Spleen (tissue), 11 donors: ENCODE measurements at regions not wholly inside any gene's neighbourhood (a gene's known extent, or its start where the extent isn't known, plus 50 kb on each side); places are given as distances from the start of the nearest gene placed in this dataset.

Experiments used
- DNase-seq: peaks from one replicate; pipeline ENCODE4 v3.0.0-alpha.2; 2020
- H3K27ac ChIP-seq, 8 donors: fragments of 200-600 bp; sonication (generic) in 7 of 8; 1 replicate in 4 of 8; 2 replicates in 4 of 8; pipeline versions ENCODE4 v1.5.0 to v1.8.0; 2016 to 2021; ENCODE audit warnings: inconsistent platforms in 4 of 8, mild to moderate bottlenecking in 4 of 8, moderate library complexity in 1 of 8
- H3K27me3 ChIP-seq, 7 donors: fragments of 200-600 bp; sonication (generic) in 6 of 7; replicated peaks in 1 of 7; 1 replicate in 4 of 7; 2 replicates in 3 of 7; pipeline versions ENCODE4 v1.5.0 to v1.8.0; 2016 to 2021; ENCODE audit warnings: inconsistent platforms in 3 of 7, mild to moderate bottlenecking in 1 of 7
- H3K36me3 ChIP-seq, 6 donors: fragments of 200-600 bp; sonication (generic) in 5 of 6; 1 replicate in 4 of 6; 2 replicates in 2 of 6; pipeline versions ENCODE4 v1.5.0 to v1.8.0; 2016 to 2021; ENCODE audit warnings: inconsistent platforms in 2 of 6
- H3K4me1 ChIP-seq, 6 donors: fragments of 200-600 bp; sonication (generic) in 5 of 6; 1 replicate in 3 of 6; 2 replicates in 3 of 6; pipeline versions ENCODE4 v1.5.0 to v1.8.0; 2016 to 2021; ENCODE audit warnings: inconsistent platforms in 3 of 6
- H3K4me3 ChIP-seq, 8 donors: fragments of 200-600 bp; sonication (generic) in 7 of 8; 1 replicate in 4 of 8; 2 replicates in 4 of 8; pipeline versions ENCODE4 v1.5.0 to v1.8.0; 2016 to 2021; ENCODE audit warnings: inconsistent platforms in 4 of 8, mild to moderate bottlenecking in 4 of 8, moderate library complexity in 2 of 8
- H3K9me3 ChIP-seq, 8 donors: fragments of 200-600 bp; sonication (generic) in 7 of 8; 1 replicate in 4 of 8; 2 replicates in 4 of 8; pipeline versions ENCODE4 v1.5.0 to v1.8.0; 2016 to 2021; ENCODE audit warnings: inconsistent platforms in 4 of 8
- CTCF ChIP-seq, 11 experiments: fragments of 200-600 bp in 7 of 11; fragments of 450-650 bp in 4 of 11; sonication (generic) in 4 of 11; IDR thresholded peaks in 8 of 11; conservative IDR thresholded peaks in 3 of 11; 1 replicate in 7 of 11; 2 replicates in 4 of 11; pipeline versions ENCODE4 v1.4.0 to v1.8.0; 2016 to 2021; ENCODE audit warnings: antibody characterized with exemption in 11 of 11, inconsistent platforms in 4 of 11, mild to moderate bottlenecking in 1 of 11
- POLR2A ChIP-seq, 3 donors: fragments of 450-650 bp; IDR thresholded peaks; one replicate each; pipeline ENCODE4 v1.5.1; 2017; ENCODE audit warnings: antibody characterized with exemption in 3 of 3, mild to moderate bottlenecking in 1 of 3
- POLR2AphosphoS5 ChIP-seq, 3 donors: sonication (generic); formaldehyde crosslinking; IDR thresholded peaks; one replicate each; pipeline ENCODE4 v1.5.1; 2017; ENCODE audit warnings: antibody characterized with exemption in 3 of 3
- WGBS, 5 donors: extraction: QIAGEN DNeasy Blood & Tissue Kit in 3 of 5; methylation state at CpG; one replicate each; pipeline versions ENCODE4 v1.1.5 to v1.1.7; 2013 to 2018; 5-methylcytosine and 5-hydroxymethylcytosine counted together
- intact Hi-C: fragments of 100-400 bp; cut with DNase I; formaldehyde crosslinking; loops from one replicate; pipeline ENCODE4 v1.15.0; 2023; ENCODE audit warnings: low total_unique reads
- donor health status: healthy with polysubstance abuse.
- donor health status: DM: no; HTN: no; CAD: no; lungs with moderate emphysema.
- donor health status: DM: no; HTN: no; CAD: no.
- donor health status: Bipolar disorder and iron deficiency.
- donor health status: healthy.
- donor health status: DM: no; HTN: no; CAD: no.
- donor health status: DM: yes; HTN: yes; CAD: no.

- Histone ChIP-seq H3K4me3 (no peak overlapping the region), H3K27me3 (no peaks in the 10 kb centered on the region), H3K36me3 (peaks cover 0 to 13% (median 0%) of the 10 kb centered on the region in 6 donors), H3K9me3 (no peaks in the 10 kb centered on the region), H3K27ac (peak overlapping the region in 7 of 8 donors; percentile 33 to 83 (median 68)), H3K4me1 (peaks cover 33 to 95% (median 67%) of the 10 kb centered on the region in 6 donors)
- no peak for DNase-seq
- no peak for TF ChIP-seq CTCF (IDR thresholded peaks at IDR 0.05 in 8 of 11, conservative IDR thresholded peaks at IDR 0.05 in 3 of 11)
- TF ChIP-seq POLR2A (IDR thresholded peaks at IDR 0.05): no peak
- peak in 2 of 3 donors; percentile 11 to 58 for TF ChIP-seq POLR2AphosphoS5 (IDR thresholded peaks at IDR 0.05)
- intact Hi-C loops: no loop called here
- 24 to 43% (median 25%) methylated on average over 9 of the region's 9 CpGs for WGBS, 5 donors
Measured at GRCh38 chr20:19932170-19932667, 84.9 kb upstream of the NAA20 start.

- Histone ChIP-seq H3K27ac (peak overlapping the region in 7 of 8 donors; percentile 55 to 83 (median 75)), H3K9me3 (no peaks in the 10 kb centered on the region), H3K36me3 (peaks cover 0 to 31% (median 0%) of the 10 kb centered on the region in 6 donors), H3K4me3 (peak overlapping the region in 6 of 8 donors; percentile 8 to 51 (median 24)), H3K27me3 (no peaks in the 10 kb centered on the region), H3K4me1 (peaks cover 41 to 99% (median 76%) of the 10 kb centered on the region in 6 donors)
- 23 to 35% (median 27%) methylated on average over 13 of the region's 13 CpGs for WGBS, 5 donors
- TF ChIP-seq POLR2AphosphoS5 (IDR thresholded peaks at IDR 0.05): peak in 2 of 3 donors; percentile 73 to 74
- TF ChIP-seq CTCF (IDR thresholded peaks at IDR 0.05 in 8 of 11, conservative IDR thresholded peaks at IDR 0.05 in 3 of 11): no peak
- DNase-seq: no peak
- intact Hi-C loops: no loop called here
Measured at GRCh38 chr20:19934792-19935491, 82.2 kb upstream of the NAA20 start.

- Histone ChIP-seq H3K9me3 (no peaks in the 10 kb centered on the region), H3K27ac (peak overlapping the region in 4 of 8 donors; percentile 75 to 83 (median 78)), H3K27me3 (no peaks in the 10 kb centered on the region), H3K36me3 (peaks cover 0 to 40% (median 3%) of the 10 kb centered on the region in 6 donors), H3K4me3 (peak overlapping the region in 4 of 8 donors; percentile 17 to 51 (median 31)), H3K4me1 (peaks cover 41 to 99% (median 82%) of the 10 kb centered on the region in 6 donors)
- TF ChIP-seq CTCF (IDR thresholded peaks at IDR 0.05 in 8 of 11, conservative IDR thresholded peaks at IDR 0.05 in 3 of 11) (no peak), POLR2A (IDR thresholded peaks at IDR 0.05) (no peak), POLR2AphosphoS5 (IDR thresholded peaks at IDR 0.05) (no peak)
- 70 to 79% (median 73%) methylated on average over 7 of the region's 7 CpGs for WGBS, 5 donors
- intact Hi-C loops: no loop called here
- no peak for DNase-seq
Measured at GRCh38 chr20:19935842-19936241, 81.3 kb upstream of the NAA20 start.
